GM12878 (cell line): ENCODE measurements at regions not wholly inside any gene's neighbourhood (a gene's known extent, or its start where the extent isn't known, plus 50 kb on each side); places are given as distances from the start of the nearest gene placed in this dataset.

Source experiments
- ATAC-seq: fragments of 200-7000 bp; cut with Tn5 transposase; 3 replicates; pipeline ENCODE4 v1.9.1; 2020; ENCODE audit warnings: mild to moderate bottlenecking, moderate library complexity
- BruUV-seq: library from RNA; stranded (reverse); fragments of 400-500 nt; replicated peaks from 2 replicates; lab custom pipeline; 2021; lab: Mats Ljungman, UMichigan
- CTCF ChIA-PET: fragments of 300-600 bp; sonication (Branson Sonifier 250); formaldehyde crosslinking; extraction: SDS; loops from one replicate; lab custom pipeline; 2021; ENCODE audit warnings: inconsistent platforms; lab: Yijun Ruan, JAX
- POLR2A ChIA-PET: fragments of 350-600 bp; formaldehyde crosslinking; extraction: SDS; loops from one replicate; lab custom pipeline; 2021; ENCODE audit warnings: inconsistent platforms; lab: Charles Lee
- RAD21 ChIA-PET: fragments of 300-600 bp; sonication (Branson Sonifier 250); formaldehyde crosslinking; loops from one replicate; lab custom pipeline; 2023; ENCODE audit warnings: antibody characterized with exemption; ENCODE audit not compliant: unreplicated experiment; lab: Charles Lee
- SMC1A ChIA-PET: fragments of 300-600 bp; sonication (Branson Sonifier 250); formaldehyde crosslinking; loops from one replicate; lab custom pipeline; 2023; ENCODE audit not compliant: unreplicated experiment, uncharacterized antibody; lab: Charles Lee
- DNase-seq: peaks from one replicate; pipeline ENCODE4 v3.0.0-alpha.2; 2011; ENCODE audit warnings: low read depth, low spot score
- FAIRE-seq: peaks from 3 replicates; lab custom pipeline; 2011; peaks lifted over from hg19 to GRCh38; lab: Jason Lieb, UNC
- H2AFZ ChIP-seq: 2 replicates; pipeline ENCODE4 v1.6.0; 2011; ENCODE audit warnings: low read depth, low read length, control low read depth; ENCODE audit not compliant: control insufficient read depth
- H3K27ac ChIP-seq: 2 replicates; pipeline ENCODE4 v1.5.1; 2011; ENCODE audit warnings: control low read depth; ENCODE audit not compliant: control insufficient read depth, insufficient read depth
- H3K27me3 ChIP-seq, 2 experiments: replicated peaks in 1 of 2; 2 replicates each; pipeline versions ENCODE4 v1.6.0 to v1.6.1; 2011; ENCODE audit warnings: low read length in 1 of 2; ENCODE audit not compliant: control insufficient read depth in 2 of 2, insufficient read depth in 2 of 2
- H3K36me3 ChIP-seq, 2 experiments: 2 replicates each; pipeline ENCODE4 v1.5.1; 2011; ENCODE audit warnings: low read length in 1 of 2; ENCODE audit not compliant: control insufficient read depth in 2 of 2, insufficient read depth in 2 of 2
- H3K4me1 ChIP-seq: 2 replicates; pipeline ENCODE4 v1.6.1; 2011; ENCODE audit warnings: mild to moderate bottlenecking, low read length, moderate library complexity, mixed read lengths; ENCODE audit not compliant: control insufficient read depth, insufficient read depth
- H3K4me2 ChIP-seq: 2 replicates; pipeline ENCODE4 v1.6.0; 2011; ENCODE audit warnings: control low read depth; ENCODE audit not compliant: control insufficient read depth, insufficient read depth
- H3K4me3 ChIP-seq: fragments of 200-600 bp; sonication (generic); 2 replicates; pipeline ENCODE4 v1.5.1; 2016
- H3K79me2 ChIP-seq: 2 replicates; pipeline ENCODE4 v1.6.0; 2011; ENCODE audit warnings: low read length; ENCODE audit not compliant: control insufficient read depth, insufficient read depth
- H3K9ac ChIP-seq: 2 replicates; pipeline ENCODE4 v1.8.0; 2011; ENCODE audit warnings: low read length, control low read depth, mixed read lengths; ENCODE audit not compliant: control insufficient read depth, insufficient read depth
- H3K9me3 ChIP-seq: replicated peaks from 3 replicates; pipeline ENCODE4 v1.5.1; 2011; ENCODE audit warnings: mild to moderate bottlenecking, low read length; ENCODE audit not compliant: control insufficient read depth, insufficient read depth
- H4K20me1 ChIP-seq: 2 replicates; pipeline ENCODE4 v1.6.0; 2011; ENCODE audit not compliant: control insufficient read depth, insufficient read depth
- MLLT1 ChIP-seq: fragments of 450-650 bp; IDR thresholded peaks from 2 replicates; pipeline ENCODE4 v1.6.1; 2016; ENCODE audit warnings: mild to moderate bottlenecking
- POLR2A ChIP-seq: IDR thresholded peaks from 2 replicates; pipeline ENCODE4 v1.6.1; 2011; ENCODE audit warnings: low read depth, mild to moderate bottlenecking, low read length
- ZBTB33 ChIP-seq: fragments of 450-650 bp; IDR thresholded peaks from 2 replicates; pipeline ENCODE4 v1.6.1; 2017; ENCODE audit warnings: mild to moderate bottlenecking
- ZNF384 ChIP-seq: IDR thresholded peaks from 2 replicates; pipeline ENCODE4 v1.6.1; 2012; ENCODE audit warnings: low read depth, mild to moderate bottlenecking, low read length, improper control_type of control experiment, borderline replicate concordance
- ZNF592 ChIP-seq: fragments of 450-650 bp; IDR thresholded peaks from 2 replicates; pipeline ENCODE4 v1.6.1; 2017; ENCODE audit warnings: mild to moderate bottlenecking, moderate library complexity
- WGBS: methylation state at CpG from one replicate; pipeline ENCODE4 v1.1.6; 2016; ENCODE audit warnings: low lambda C conversion rate; ENCODE audit not compliant: insufficient replicate concordance, insufficient coverage; ENCODE audit errors: missing lambda C conversion rate; 5-methylcytosine and 5-hydroxymethylcytosine counted together
- in situ Hi-C: fragments of 300-500 bp; cut with MboI; formaldehyde crosslinking; loops from 9 replicates; pipeline ENCODE4 v1.14.3; 2018; ENCODE audit warnings: mixed read lengths
- intact Hi-C: fragments of 100-400 bp; cut with micrococcal nuclease; formaldehyde crosslinking; loops from one replicate; pipeline ENCODE4 v1.14.2; 2022; ENCODE audit not compliant: unreplicated experiment

GRCh38 chr1:69284508-69284907 lies 283.2 kb upstream of the LRRC7 start:
- intact Hi-C loops (no loop called here), in situ Hi-C loops (no loop called here)
- no peaks in the 10 kb centered on the region for H3K4me1 ChIP-seq
- H2AFZ ChIP-seq, result no peak overlapping the region
- no peak overlapping the region for H3K4me2 ChIP-seq
- FAIRE-seq (no peak), ATAC-seq (no peak), DNase-seq (no peak)
- ChIA-PET SMC1A (no interaction called here), POLR2A (no interaction called here), RAD21 (no interaction called here), CTCF (no interaction called here)
- no peaks in the 10 kb centered on the region for H4K20me1 ChIP-seq
- no peaks in the 10 kb centered on the region for H3K9me3 ChIP-seq
- H3K27ac ChIP-seq, result no peak overlapping the region
- no peaks in the 10 kb centered on the region for H3K36me3 ChIP-seq
- H3K4me3 ChIP-seq, result no peak overlapping the region
- no peak overlapping the region for H3K9ac ChIP-seq
- H3K27me3 ChIP-seq, result no peaks in the 10 kb centered on the region
- BruUV-seq, result no TSS peak
- TF ChIP-seq ZNF592 (no peak), POLR2A (no peak), MLLT1 (no peak), ZNF384 (no peak), ZBTB33 (no peak)
- WGBS, result 0% methylated on average over 1 of the region's 1 CpG
- no peaks in the 10 kb centered on the region for H3K79me2 ChIP-seq
